ENCODE measurements at regions not wholly inside any gene's neighbourhood (a gene's known extent, or its start where the extent isn't known, plus 50 kb on each side); places are given as distances from the start of the nearest gene placed in this dataset.

- no peaks in the 10 kb centered on the region for H3K36me3 ChIP-seq (ENCODE audit: control insufficient read depth, insufficient read depth, low read length)
- DNase-seq (ENCODE audit: low read depth), result no peak
- TF ChIP-seq, protein P1, sequence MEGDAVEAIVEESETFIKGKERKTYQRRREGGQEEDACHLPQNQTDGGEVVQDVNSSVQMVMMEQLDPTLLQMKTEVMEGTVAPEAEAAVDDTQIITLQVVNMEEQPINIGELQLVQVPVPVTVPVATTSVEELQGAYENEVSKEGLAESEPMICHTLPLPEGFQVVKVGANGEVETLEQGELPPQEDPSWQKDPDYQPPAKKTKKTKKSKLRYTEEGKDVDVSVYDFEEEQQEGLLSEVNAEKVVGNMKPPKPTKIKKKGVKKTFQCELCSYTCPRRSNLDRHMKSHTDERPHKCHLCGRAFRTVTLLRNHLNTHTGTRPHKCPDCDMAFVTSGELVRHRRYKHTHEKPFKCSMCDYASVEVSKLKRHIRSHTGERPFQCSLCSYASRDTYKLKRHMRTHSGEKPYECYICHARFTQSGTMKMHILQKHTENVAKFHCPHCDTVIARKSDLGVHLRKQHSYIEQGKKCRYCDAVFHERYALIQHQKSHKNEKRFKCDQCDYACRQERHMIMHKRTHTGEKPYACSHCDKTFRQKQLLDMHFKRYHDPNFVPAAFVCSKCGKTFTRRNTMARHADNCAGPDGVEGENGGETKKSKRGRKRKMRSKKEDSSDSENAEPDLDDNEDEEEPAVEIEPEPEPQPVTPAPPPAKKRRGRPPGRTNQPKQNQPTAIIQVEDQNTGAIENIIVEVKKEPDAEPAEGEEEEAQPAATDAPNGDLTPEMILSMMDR (IDR thresholded peaks at IDR 0.05; ENCODE audit: insufficient read depth, low read length, poor library complexity, severe bottlenecking), result no peak
- no peaks in the 10 kb centered on the region for H3K27me3 ChIP-seq (ENCODE audit: control insufficient read depth, insufficient read depth, low read length)
- no peak overlapping the region for H3K4me3 ChIP-seq (ENCODE audit: low read depth, low read length)
Measured at GRCh38 chr2:13010283-13010682, 293.5 kb downstream of the TRIB2 start.

- no peak overlapping the region for H3K4me3 ChIP-seq (ENCODE audit: low read depth, low read length)
- DNase-seq (ENCODE audit: low read depth), result no peak
- TF ChIP-seq, protein P1 (IDR thresholded peaks at IDR 0.05; ENCODE audit: insufficient read depth, low read length, poor library complexity, severe bottlenecking), result no peak
- no peaks in the 10 kb centered on the region for H3K36me3 ChIP-seq (ENCODE audit: control insufficient read depth, insufficient read depth, low read length)
- no peaks in the 10 kb centered on the region for H3K27me3 ChIP-seq (ENCODE audit: control insufficient read depth, insufficient read depth, low read length)
Measured at GRCh38 chr2:13014783-13015182, 298.0 kb downstream of the TRIB2 start.

- Histone ChIP-seq H3K36me3 (ENCODE audit: control insufficient read depth, insufficient read depth, low read length) (no peaks in the 10 kb centered on the region), H3K27me3 (ENCODE audit: control insufficient read depth, insufficient read depth, low read length) (no peaks in the 10 kb centered on the region), H3K4me3 (ENCODE audit: low read depth, low read length) (no peak overlapping the region)
- DNase-seq (ENCODE audit: low read depth), result no peak
- TF ChIP-seq, protein P1 (IDR thresholded peaks at IDR 0.05; ENCODE audit: insufficient read depth, low read length, poor library complexity, severe bottlenecking), result no peak
Measured at GRCh38 chr2:13015532-13016320, 299.0 kb downstream of the TRIB2 start.

GRCh38 chr2:13018490-13018889 is 301.8 kb downstream of the TRIB2 start:
- TF ChIP-seq, protein P1 (IDR thresholded peaks at IDR 0.05; ENCODE audit: insufficient read depth, low read length, poor library complexity, severe bottlenecking), result no peak
- H3K27me3 ChIP-seq (ENCODE audit: control insufficient read depth, insufficient read depth, low read length), result no peaks in the 10 kb centered on the region
- no peaks in the 10 kb centered on the region for H3K36me3 ChIP-seq (ENCODE audit: control insufficient read depth, insufficient read depth, low read length)
- DNase-seq (ENCODE audit: low read depth), result no peak
- H3K4me3 ChIP-seq (ENCODE audit: low read depth, low read length), result no peak overlapping the region

DNA sequence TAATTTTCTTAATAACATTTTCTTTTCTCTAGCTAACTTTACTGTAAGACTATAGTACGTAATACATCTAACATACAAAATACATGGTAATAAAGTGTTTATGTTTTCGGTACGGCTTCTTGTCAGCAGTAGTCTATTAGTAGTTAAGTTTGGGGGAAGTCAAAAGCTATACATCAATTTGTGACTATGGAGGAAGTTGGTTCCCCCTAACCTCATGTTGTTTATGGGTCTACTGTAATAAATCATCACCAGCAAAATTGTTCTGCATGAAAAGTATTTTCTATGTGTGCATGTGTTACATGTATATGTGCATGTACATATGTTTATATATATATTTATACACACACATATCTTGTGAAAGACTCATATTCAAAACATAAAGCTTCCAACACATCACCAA is 303.0 kb downstream of the TRIB2 start:
- H3K36me3 ChIP-seq (ENCODE audit: control insufficient read depth, insufficient read depth, low read length), result no peaks in the 10 kb centered on the region
- H3K4me3 ChIP-seq (ENCODE audit: low read depth, low read length), result no peak overlapping the region
- H3K27me3 ChIP-seq (ENCODE audit: control insufficient read depth, insufficient read depth, low read length), result no peaks in the 10 kb centered on the region
- DNase-seq (ENCODE audit: low read depth), result no peak
- TF ChIP-seq, protein P1 (IDR thresholded peaks at IDR 0.05; ENCODE audit: insufficient read depth, low read length, poor library complexity, severe bottlenecking), result no peak

DNA sequence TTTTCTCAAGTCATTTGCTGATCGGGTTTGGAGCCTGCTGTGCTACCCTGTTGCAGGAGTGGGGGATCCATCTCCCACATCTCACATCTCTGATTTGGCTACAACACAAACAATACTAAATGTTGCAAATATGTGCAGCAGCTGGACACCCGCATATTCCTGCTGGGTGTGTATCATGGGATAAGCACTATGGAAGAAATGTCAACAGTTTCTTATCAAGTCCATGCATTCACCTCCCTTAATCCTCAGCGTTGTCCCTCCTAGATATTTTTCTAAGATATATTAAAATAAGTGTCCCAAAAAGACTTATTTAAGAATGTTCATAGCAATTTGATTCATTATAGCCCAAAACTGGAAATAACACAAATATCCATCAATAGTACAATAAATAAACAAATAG is 303.7 kb downstream of the TRIB2 start:
- H3K27me3 ChIP-seq (ENCODE audit: control insufficient read depth, insufficient read depth, low read length), result no peaks in the 10 kb centered on the region
- H3K36me3 ChIP-seq (ENCODE audit: control insufficient read depth, insufficient read depth, low read length), result no peaks in the 10 kb centered on the region
- no peak for DNase-seq (ENCODE audit: low read depth)
- TF ChIP-seq, protein P1 (IDR thresholded peaks at IDR 0.05; ENCODE audit: insufficient read depth, low read length, poor library complexity, severe bottlenecking), result no peak
- no peak overlapping the region for H3K4me3 ChIP-seq (ENCODE audit: low read depth, low read length)

Data from kidney epithelial cell (primary cell).